Endometrial microvascular endothelial cells (primary cell): ENCODE measurements at regions not wholly inside any gene's neighbourhood (a gene's known extent, or its start where the extent isn't known, plus 50 kb on each side); places are given as distances from the start of the nearest gene placed in this dataset.

Experiments
- in situ Hi-C: cut with HindIII; loops from 2 replicates; pipeline ENCODE4 v1.10.0; 2017; ENCODE audit warnings: low sequenced_read_pairs, low pct_unique_long_range_greater_than_20kb; ENCODE audit errors: inconsistent ontology term

GRCh38 chr4:127081041-127081440 is 551.7 kb upstream of the INTU start:
- in situ Hi-C loops: no loop called here

GRCh38 chr4:127082986-127083385 is 549.8 kb upstream of the INTU start:
- in situ Hi-C loops: no loop called here

- in situ Hi-C loops: no loop called here
These were observed 548.1 kb upstream of the INTU start for GRCh38 chr4:127084666-127085065.

- in situ Hi-C loops: no loop called here
These were observed 535.7 kb upstream of the INTU start for GRCh38 chr4:127097061-127097460.

GRCh38 chr4:127102361-127102760 is 530.4 kb upstream of the INTU start:
- in situ Hi-C loops: no loop called here

GRCh38 chr4:127103681-127104115 is 529.1 kb upstream of the INTU start:
- in situ Hi-C loops: no loop called here

GRCh38 chr4:127113844-127114362 is 518.9 kb upstream of the INTU start:
- in situ Hi-C loops: no loop called here

- in situ Hi-C loops: no loop called here
These were observed 514.1 kb upstream of the INTU start for GRCh38 chr4:127118681-127119080.

GRCh38 chr4:127120441-127121090 is 512.2 kb upstream of the INTU start:
- in situ Hi-C loops: no loop called here

GRCh38 chr4:127124919-127125318 is 507.8 kb upstream of the INTU start:
- in situ Hi-C loops: no loop called here

- in situ Hi-C loops: no loop called here
These were observed 506.0 kb upstream of the INTU start for GRCh38 chr4:127126718-127127117.

GRCh38 chr4:127131527-127131926 is 501.2 kb upstream of the INTU start:
- in situ Hi-C loops: no loop called here

- in situ Hi-C loops: no loop called here
These were observed 498.3 kb upstream of the INTU start for GRCh38 chr4:127134490-127134889.

GRCh38 chr4:127138586-127138985 is 494.2 kb upstream of the INTU start:
- in situ Hi-C loops: no loop called here

- in situ Hi-C loops: no loop called here
These were observed 492.9 kb upstream of the INTU start for GRCh38 chr4:127139788-127140286.

- in situ Hi-C loops: no loop called here
These were observed 492.5 kb upstream of the INTU start for GRCh38 chr4:127140306-127140705.

- in situ Hi-C loops: no loop called here
These were observed 490.9 kb upstream of the INTU start for GRCh38 chr4:127141856-127142255.

- in situ Hi-C loops: no loop called here
These were observed 489.1 kb upstream of the INTU start for GRCh38 chr4:127143460-127144195.

- in situ Hi-C loops: no loop called here
These were observed 487.7 kb upstream of the INTU start for GRCh38 chr4:127145006-127145540.

GRCh38 chr4:127148165-127148564 is 484.6 kb upstream of the INTU start:
- in situ Hi-C loops: no loop called here
